Breast epithelium (tissue), 4 donors: ENCODE measurements at regions not wholly inside any gene's neighbourhood (a gene's known extent, or its start where the extent isn't known, plus 50 kb on each side); places are given as distances from the start of the nearest gene placed in this dataset.
"Not testable (repeated sequence)": the region's sequence is repeated elsewhere in the genome, so short reads cannot be mapped to it uniquely, and the experiment has no call there.

Experiments
- DNase-seq, 2 donors: peaks; one replicate each; pipeline ENCODE4 v3.0.0-alpha.2; 2019; ENCODE audit warnings: low spot score in 2 of 2
- H3K27ac ChIP-seq, 2 donors: fragments of 200-600 bp; sonication (generic) in 1 of 2; one replicate each; pipeline ENCODE4 v1.5.1; 2016 to 2019; ENCODE audit warnings: mild to moderate bottlenecking in 1 of 2
- H3K27me3 ChIP-seq, 2 donors: fragments of 200-600 bp; sonication (generic) in 1 of 2; one replicate each; pipeline versions ENCODE4 v1.5.1 to v1.6.0; 2017 to 2019; ENCODE audit warnings: control low read depth in 1 of 2, mild to moderate bottlenecking in 1 of 2
- H3K36me3 ChIP-seq: fragments of 200-600 bp; one replicate; pipeline ENCODE4 v1.5.1; 2019
- H3K4me1 ChIP-seq, 2 donors: fragments of 200-600 bp; sonication (generic); one replicate each; pipeline ENCODE4 v1.5.1; 2016 to 2019; ENCODE audit warnings: control low read depth in 1 of 2
- H3K4me3 ChIP-seq, 3 donors: fragments of 200-600 bp; sonication (generic); 1 replicate in 2 of 3; 2 replicates in 1 of 3; pipeline ENCODE4 v1.5.1; 2016 to 2019; ENCODE audit warnings: mild to moderate bottlenecking in 3 of 3, moderate library complexity in 2 of 3
- H3K9me3 ChIP-seq, 2 donors: fragments of 200-600 bp; sonication (generic) in 1 of 2; one replicate each; pipeline ENCODE4 v1.5.1; 2016 to 2019; ENCODE audit warnings: control low read depth in 1 of 2
- CTCF ChIP-seq, 3 donors: fragments of 450-650 bp; IDR thresholded peaks; one replicate each; pipeline ENCODE4 v1.5.1; 2016 to 2017; ENCODE audit warnings: antibody characterized with exemption in 3 of 3, mild to moderate bottlenecking in 3 of 3, moderate library complexity in 3 of 3
- POLR2A ChIP-seq: fragments of 450-650 bp; IDR thresholded peaks from one replicate; pipeline ENCODE4 v1.6.1; 2016; ENCODE audit warnings: antibody characterized with exemption, mild to moderate bottlenecking, moderate library complexity
- POLR2AphosphoS5 ChIP-seq, 3 donors: sonication (generic); formaldehyde crosslinking; IDR thresholded peaks; one replicate each; pipeline ENCODE4 v1.6.1; 2017; ENCODE audit warnings: antibody characterized with exemption in 3 of 3
- intact Hi-C: fragments of 100-400 bp; cut with DNase I; formaldehyde crosslinking; loops from one replicate; pipeline ENCODE4 v1.15.1; 2023; ENCODE audit warnings: low total_unique reads

DNA sequence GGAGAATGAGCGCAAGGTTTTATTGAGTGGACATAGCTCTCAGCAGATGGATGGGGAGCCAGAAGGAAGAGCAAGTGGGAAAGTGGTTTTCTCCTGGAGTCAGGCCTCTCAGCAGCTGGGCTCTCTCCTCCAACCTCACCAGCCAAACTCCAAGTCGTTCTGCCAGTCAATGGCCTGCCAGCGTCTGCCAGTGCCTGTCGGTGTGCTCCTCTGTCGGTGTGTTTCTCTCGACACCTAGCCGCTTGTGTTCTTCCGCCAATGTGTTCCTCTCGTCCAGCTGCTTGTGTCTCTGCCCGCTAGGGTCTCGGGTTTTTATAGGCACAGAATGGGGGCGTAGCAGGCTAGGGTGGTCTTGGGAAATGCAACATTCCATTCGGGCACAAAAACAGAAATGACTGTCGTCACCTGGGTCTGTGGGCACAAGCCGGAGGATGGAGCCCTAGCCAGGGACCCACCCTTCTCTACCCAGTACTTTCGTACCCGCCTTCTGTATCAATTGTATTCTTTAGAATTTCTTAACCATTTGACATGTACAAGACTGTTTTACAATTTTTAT lies 1365.4 kb downstream of the FSCB start:
- intact Hi-C loops = no loop called here
- DNase-seq = no peak
- H3K27ac ChIP-seq = no peak overlapping the region
- no peaks in the 10 kb centered on the region for H3K9me3 ChIP-seq
- no peak for TF ChIP-seq CTCF (IDR thresholded peaks at IDR 0.05)
- no peaks in the 10 kb centered on the region for H3K4me1 ChIP-seq
- H3K27me3 ChIP-seq = no peaks in the 10 kb centered on the region
- no peak overlapping the region for H3K4me3 ChIP-seq
- no peaks in the 10 kb centered on the region for H3K36me3 ChIP-seq

DNA sequence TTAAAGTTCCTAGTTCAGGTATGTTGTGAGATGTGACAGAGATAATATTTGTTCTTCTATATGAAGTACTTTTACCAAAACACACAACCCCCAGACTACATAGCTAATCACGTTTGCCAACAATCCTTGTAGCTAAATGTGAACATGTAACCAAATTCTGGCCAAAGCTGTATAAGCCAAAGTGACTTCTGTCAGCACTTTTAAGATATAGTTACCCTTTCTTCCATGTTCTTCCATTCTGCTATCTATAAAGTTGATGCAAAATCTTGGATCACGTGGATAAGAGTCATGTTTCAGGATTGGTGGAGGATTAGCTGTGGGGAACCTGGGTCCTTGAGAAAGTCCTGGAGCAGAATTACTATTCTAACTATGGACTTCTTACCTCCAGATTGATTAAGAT lies 1366.6 kb downstream of the FSCB start:
- intact Hi-C loops = no loop called here
- no peak overlapping the region for H3K27ac ChIP-seq

DNA sequence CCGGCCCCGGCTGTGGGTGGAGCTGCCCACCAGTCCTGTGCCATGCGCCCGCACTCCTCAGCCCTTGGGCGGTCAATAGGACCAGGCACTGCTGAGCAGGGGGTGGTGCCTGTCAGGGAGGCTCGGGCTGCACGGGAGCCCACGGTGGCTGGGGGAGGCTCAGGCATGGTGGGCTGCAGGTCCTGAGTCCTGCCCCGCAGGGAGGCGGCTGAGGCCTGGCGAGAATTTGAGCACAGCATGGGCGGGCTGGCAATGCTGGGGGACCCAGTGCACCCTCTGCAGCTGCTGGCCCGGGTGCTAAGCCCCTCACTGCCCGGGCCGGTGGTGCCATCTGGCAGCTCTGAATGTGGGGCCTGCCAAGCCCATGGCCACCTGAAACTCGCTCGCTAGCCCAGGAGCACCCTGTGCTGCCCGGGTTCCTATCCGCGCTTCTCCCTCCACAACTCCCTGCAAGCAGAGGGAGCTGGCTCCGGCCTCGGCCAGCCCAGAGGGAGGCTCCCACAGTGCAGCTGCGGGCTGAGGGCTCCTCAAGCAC lies 1371.1 kb downstream of the FSCB start:
- no peak for DNase-seq
- intact Hi-C loops = no loop called here
- H3K4me3 ChIP-seq = no peak overlapping the region
- H3K27ac ChIP-seq = no peak overlapping the region
- no peaks in the 10 kb centered on the region for H3K4me1 ChIP-seq
- no peak for TF ChIP-seq POLR2A
- no peak for TF ChIP-seq CTCF (IDR thresholded peaks at IDR 0.05)
- TF ChIP-seq POLR2AphosphoS5 (IDR thresholded peaks at IDR 0.05) = no peak
- H3K27me3 ChIP-seq = no peaks in the 10 kb centered on the region
- no peaks in the 10 kb centered on the region for H3K36me3 ChIP-seq
- peaks cover 0 to 7% of the 10 kb centered on the region in 2 donors for H3K9me3 ChIP-seq

More for the DNA sequence above, 1366.6 kb downstream of the FSCB start:
- no peaks in the 10 kb centered on the region for H3K27me3 ChIP-seq
- no peak overlapping the region for H3K4me3 ChIP-seq
- H3K36me3 ChIP-seq = no peaks in the 10 kb centered on the region
- no peaks in the 10 kb centered on the region for H3K4me1 ChIP-seq
- peaks cover 0 to 7% of the 10 kb centered on the region in 2 donors for H3K9me3 ChIP-seq
- no peak for DNase-seq
- no peak for TF ChIP-seq CTCF (IDR thresholded peaks at IDR 0.05)
- TF ChIP-seq POLR2AphosphoS5 (IDR thresholded peaks at IDR 0.05) = no peak
- TF ChIP-seq POLR2A = no peak

DNA sequence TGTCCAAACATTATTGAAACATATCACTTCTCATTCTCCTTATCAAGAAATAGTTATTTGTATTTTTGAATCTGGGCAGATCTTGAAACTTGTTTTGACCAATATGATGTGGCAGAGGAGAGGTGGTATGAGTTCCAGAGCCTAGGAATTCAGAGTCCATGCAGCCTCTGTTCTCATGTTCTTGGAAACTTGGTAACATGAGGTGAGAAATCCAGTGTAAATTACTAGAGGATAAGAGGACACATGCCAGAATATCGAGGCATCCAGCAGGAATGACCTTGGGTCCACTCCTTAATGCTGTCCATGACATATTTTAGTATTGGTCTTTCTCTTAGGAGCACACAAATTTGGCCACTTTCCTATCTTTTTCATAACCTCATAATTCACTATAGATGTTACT lies 1374.6 kb downstream of the FSCB start:
- no peak for DNase-seq
- H3K27ac ChIP-seq = no peak overlapping the region
- H3K9me3 ChIP-seq = peaks cover 0 to 7% of the 10 kb centered on the region in 2 donors
- no peaks in the 10 kb centered on the region for H3K4me1 ChIP-seq
- H3K27me3 ChIP-seq = no peaks in the 10 kb centered on the region
- intact Hi-C loops = no loop called here
- no peaks in the 10 kb centered on the region for H3K36me3 ChIP-seq
- no peak overlapping the region for H3K4me3 ChIP-seq
- TF ChIP-seq CTCF (IDR thresholded peaks at IDR 0.05) = no peak
- TF ChIP-seq POLR2AphosphoS5 (IDR thresholded peaks at IDR 0.05) = no peak
- no peak for TF ChIP-seq POLR2A

DNA sequence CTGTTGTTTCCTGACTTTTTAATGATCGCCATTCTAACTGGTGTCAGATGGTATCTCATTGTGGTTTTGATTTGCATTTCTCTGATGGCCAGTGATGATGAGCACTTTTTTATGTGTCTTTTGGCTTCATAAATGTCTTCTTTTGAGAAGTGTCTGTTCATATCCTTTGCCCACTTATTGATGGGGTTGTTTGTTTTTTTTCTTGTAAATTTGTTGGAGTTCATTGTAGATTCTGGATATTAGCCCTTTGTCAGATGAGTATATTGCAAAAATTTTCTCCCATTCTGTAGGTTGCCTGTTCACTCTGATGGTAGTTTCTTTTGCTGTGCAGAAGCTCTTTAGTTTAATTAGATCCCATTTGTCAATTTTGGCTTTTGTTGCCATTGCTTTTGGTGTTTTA lies 1378.7 kb downstream of the FSCB start:
- intact Hi-C loops, H3K4me3 ChIP-seq, H3K4me1 ChIP-seq, DNase-seq, H3K27me3 ChIP-seq, H3K36me3 ChIP-seq, H3K9me3 ChIP-seq, H3K27ac ChIP-seq: not testable (repeated sequence)

DNA sequence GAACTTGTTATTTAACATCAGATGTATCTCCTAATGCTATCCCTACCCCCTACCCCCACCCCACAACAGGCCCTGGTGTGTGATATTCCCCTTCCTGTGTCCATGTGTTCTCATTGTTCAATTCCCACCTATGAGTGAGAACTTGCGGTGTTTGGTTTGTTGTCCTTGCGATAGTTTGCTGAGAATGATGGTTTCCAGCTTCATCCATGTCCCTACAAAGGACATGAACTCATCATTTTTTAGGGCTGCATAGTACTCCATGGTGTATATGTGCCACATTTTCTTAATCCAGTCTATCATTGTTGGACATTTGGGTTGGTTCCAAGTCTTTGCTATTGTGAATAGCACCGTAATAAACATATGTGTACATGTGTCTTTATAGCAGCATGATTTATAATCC lies 1379.2 kb downstream of the FSCB start:
- H3K4me1 ChIP-seq, H3K27ac ChIP-seq, DNase-seq, intact Hi-C loops, H3K27me3 ChIP-seq, H3K36me3 ChIP-seq, H3K9me3 ChIP-seq, H3K4me3 ChIP-seq: not testable (repeated sequence)
